Activated CD4-positive, alpha-beta memory T cell treated with anti-CD3 and anti-CD28 coated beads, Interleukin-2, amount 10 ng/mL, durations not matched to agents 7 days and 5 days (primary cell): ENCODE measurements at regions not wholly inside any gene's neighbourhood (a gene's known extent, or its start where the extent isn't known, plus 50 kb on each side); places are given as distances from the start of the nearest gene placed in this dataset.

Experiments
- CTCF ChIA-PET: fragments of 350-600 bp; sonication (Branson Sonifier 250); formaldehyde crosslinking; loops from one replicate; lab custom pipeline; 2021; ENCODE audit warnings: antibody characterized with exemption, inconsistent platforms; lab: Charles Lee
- POLR2A ChIA-PET: fragments of 350-600 bp; sonication (Branson Sonifier 250); formaldehyde crosslinking; loops from one replicate; lab custom pipeline; 2021; ENCODE audit warnings: antibody characterized with exemption; lab: Charles Lee
- DNase-seq: peaks from one replicate; pipeline ENCODE4 v3.0.0-alpha.2; 2020
- H3K27ac Mint-ChIP-seq: one replicate; pipeline ENCODE4 v1.8.0; 2021; ENCODE audit warnings: mild to moderate bottlenecking, mixed read lengths
- H3K27me3 Mint-ChIP-seq: one replicate; pipeline ENCODE4 v1.8.0; 2021; ENCODE audit warnings: mixed read lengths
- H3K36me3 Mint-ChIP-seq: one replicate; pipeline ENCODE4 v1.8.0; 2021; ENCODE audit warnings: low read depth, mixed read lengths
- H3K4me1 Mint-ChIP-seq: one replicate; pipeline ENCODE4 v1.8.0; 2021; ENCODE audit warnings: mixed read lengths
- H3K4me3 Mint-ChIP-seq: one replicate; pipeline ENCODE4 v1.8.0; 2021; ENCODE audit warnings: mild to moderate bottlenecking, mixed read lengths
- H3K9me3 Mint-ChIP-seq: one replicate; pipeline ENCODE4 v1.8.0; 2021; ENCODE audit warnings: mixed read lengths

- Mint-ChIP-seq H3K9me3 (peaks cover 4% of the 10 kb centered on the region), H3K27ac (no peak overlapping the region), H3K4me1 (peaks cover 10% of the 10 kb centered on the region), H3K36me3 (no peaks in the 10 kb centered on the region), H3K27me3 (peaks cover 2% of the 10 kb centered on the region), H3K4me3 (no peak overlapping the region)
- no peak for DNase-seq
- ChIA-PET CTCF (interaction anchor here (1.4 to 2.4 kb wide), 2 partner anchors 22 to 224 kb away, joined by 3 to 7 read pairs; no protein-coding TSS in a partner anchor), POLR2A (interaction anchor here (1.1 kb wide), 1 partner anchor 24 kb away, joined by 3 read pairs; no protein-coding TSS in a partner anchor)
These were observed 83.2 kb upstream of the WASF3 start for GRCh38 chr13:26474286-26474685.

- POLR2A ChIA-PET: interaction anchor here (0.9 to 1.1 kb wide), 2 partner anchors 23 to 289 kb away, joined by 3 read pairs; no protein-coding TSS in a partner anchor
- H3K4me3 Mint-ChIP-seq: no peak overlapping the region
- no peak for DNase-seq
- H3K27me3 Mint-ChIP-seq: peaks cover under 1% of the 10 kb centered on the region
- CTCF ChIA-PET: interaction anchor here (1.3 to 2.4 kb wide), 3 partner anchors 21 to 291 kb away, joined by 3 to 7 read pairs (median 5); no protein-coding TSS in a partner anchor
- H3K4me1 Mint-ChIP-seq: peaks cover 10% of the 10 kb centered on the region
- H3K9me3 Mint-ChIP-seq: peaks cover 4% of the 10 kb centered on the region
- H3K36me3 Mint-ChIP-seq: no peaks in the 10 kb centered on the region
- no peak overlapping the region for H3K27ac Mint-ChIP-seq
These were observed 82.0 kb upstream of the WASF3 start for GRCh38 chr13:26475176-26476110.

GRCh38 chr13:26476111-26476781 lies 81.2 kb upstream of the WASF3 start:
- CTCF ChIA-PET: interaction anchor here (0.6 to 2.4 kb wide), 3 partner anchors 222 to 292 kb away, joined by 3 to 7 read pairs (median 5); no protein-coding TSS in a partner anchor
- H3K9me3 Mint-ChIP-seq: peaks cover 4% of the 10 kb centered on the region
- peak; percentile 19 for DNase-seq
- no peaks in the 10 kb centered on the region for H3K27me3 Mint-ChIP-seq
- no peaks in the 10 kb centered on the region for H3K36me3 Mint-ChIP-seq
- POLR2A ChIA-PET: interaction anchor here (0.9 kb wide), 1 partner anchor 290 kb away, joined by 3 read pairs; no protein-coding TSS in a partner anchor
- no peak overlapping the region for H3K27ac Mint-ChIP-seq
- H3K4me1 Mint-ChIP-seq: peaks cover 10% of the 10 kb centered on the region
- H3K4me3 Mint-ChIP-seq: no peak overlapping the region

GRCh38 chr13:26476782-26477142 lies 80.7 kb upstream of the WASF3 start:
- Mint-ChIP-seq H3K4me3 (no peak overlapping the region), H3K27ac (no peak overlapping the region), H3K4me1 (peaks cover 10% of the 10 kb centered on the region), H3K36me3 (no peaks in the 10 kb centered on the region), H3K9me3 (peaks cover 4% of the 10 kb centered on the region), H3K27me3 (no peaks in the 10 kb centered on the region)
- ChIA-PET CTCF (interaction anchor here (0.6 to 2.4 kb wide), 3 partner anchors 222 to 292 kb away, joined by 3 to 7 read pairs (median 5); no protein-coding TSS in a partner anchor), POLR2A (interaction anchor here (0.9 kb wide), 1 partner anchor 290 kb away, joined by 3 read pairs; no protein-coding TSS in a partner anchor)
- no peak for DNase-seq

- Mint-ChIP-seq H3K4me3 (no peak overlapping the region), H3K36me3 (no peaks in the 10 kb centered on the region), H3K27ac (no peak overlapping the region), H3K9me3 (peaks cover 4% of the 10 kb centered on the region), H3K27me3 (no peaks in the 10 kb centered on the region), H3K4me1 (peaks cover 14% of the 10 kb centered on the region)
- POLR2A ChIA-PET: no interaction called here
- DNase-seq: no peak
- CTCF ChIA-PET: no interaction called here
These were observed 79.8 kb upstream of the WASF3 start for GRCh38 chr13:26477681-26478080.

- Mint-ChIP-seq H3K9me3 (no peaks in the 10 kb centered on the region), H3K27me3 (no peaks in the 10 kb centered on the region), H3K4me1 (peaks cover 19% of the 10 kb centered on the region), H3K4me3 (no peak overlapping the region), H3K36me3 (no peaks in the 10 kb centered on the region), H3K27ac (no peak overlapping the region)
- DNase-seq: no peak
- ChIA-PET CTCF (interaction anchor here (0.7 to 3.7 kb wide), 3 partner anchors 9 to 295 kb away, joined by 3 to 30 read pairs (median 5); no protein-coding TSS in a partner anchor), POLR2A (interaction anchor here (0.8 kb wide), 1 partner anchor 90 kb away, joined by 3 read pairs; no protein-coding TSS in a partner anchor)
These were observed 77.1 kb upstream of the WASF3 start for GRCh38 chr13:26480246-26480855.

- CTCF ChIA-PET: interaction anchor here (0.5 to 3.7 kb wide), 12 partner anchors 12 to 448 kb away, joined by 3 to 30 read pairs (median 4); no protein-coding TSS in a partner anchor
- no peaks in the 10 kb centered on the region for H3K36me3 Mint-ChIP-seq
- H3K4me1 Mint-ChIP-seq: peaks cover 8% of the 10 kb centered on the region
- POLR2A ChIA-PET: no interaction called here
- no peaks in the 10 kb centered on the region for H3K27me3 Mint-ChIP-seq
- H3K4me3 Mint-ChIP-seq: no peak overlapping the region
- H3K9me3 Mint-ChIP-seq: no peaks in the 10 kb centered on the region
- H3K27ac Mint-ChIP-seq: no peak overlapping the region
- peak; percentile 71 for DNase-seq
These were observed 74.9 kb upstream of the WASF3 start for GRCh38 chr13:26482451-26483197.

GRCh38 chr13:26483546-26483945 lies 73.9 kb upstream of the WASF3 start:
- DNase-seq: no peak
- ChIA-PET POLR2A (no interaction called here), CTCF (interaction anchor here (1.6 to 3.7 kb wide), 5 partner anchors 12 to 298 kb away, joined by 4 to 30 read pairs (median 15); no protein-coding TSS in a partner anchor)
- Mint-ChIP-seq H3K9me3 (no peaks in the 10 kb centered on the region), H3K36me3 (no peaks in the 10 kb centered on the region), H3K4me1 (peaks cover 8% of the 10 kb centered on the region), H3K27me3 (no peaks in the 10 kb centered on the region), H3K4me3 (no peak overlapping the region), H3K27ac (no peak overlapping the region)

GRCh38 chr13:26484196-26484595 lies 73.3 kb upstream of the WASF3 start:
- no peak overlapping the region for H3K4me3 Mint-ChIP-seq
- no peak for DNase-seq

GRCh38 chr13:26485288-26485687 lies 72.2 kb upstream of the WASF3 start:
- DNase-seq: no peak
- Mint-ChIP-seq H3K9me3 (no peaks in the 10 kb centered on the region), H3K27ac (no peak overlapping the region), H3K4me3 (no peak overlapping the region), H3K4me1 (peaks cover 8% of the 10 kb centered on the region), H3K27me3 (no peaks in the 10 kb centered on the region), H3K36me3 (no peaks in the 10 kb centered on the region)
- CTCF ChIA-PET: interaction anchor here (0.9 kb wide), 1 partner anchor 11 kb away, joined by 4 read pairs; no protein-coding TSS in a partner anchor
- POLR2A ChIA-PET: no interaction called here

More at GRCh38 chr13:26484196-26484595, 73.3 kb upstream of the WASF3 start:
- ChIA-PET POLR2A (no interaction called here), CTCF (interaction anchor here (2.5 to 3.7 kb wide), 2 partner anchors 214 to 299 kb away, joined by 20 to 30 read pairs; no protein-coding TSS in a partner anchor)
- Mint-ChIP-seq H3K27ac (no peak overlapping the region), H3K4me1 (peaks cover 8% of the 10 kb centered on the region), H3K36me3 (no peaks in the 10 kb centered on the region), H3K9me3 (no peaks in the 10 kb centered on the region), H3K27me3 (no peaks in the 10 kb centered on the region)

- DNase-seq: no peak
- Mint-ChIP-seq H3K36me3 (no peaks in the 10 kb centered on the region), H3K27me3 (peaks cover 2% of the 10 kb centered on the region), H3K9me3 (no peaks in the 10 kb centered on the region), H3K4me1 (peaks cover 8% of the 10 kb centered on the region), H3K27ac (no peak overlapping the region), H3K4me3 (no peak overlapping the region)
- CTCF ChIA-PET: interaction anchor here (0.9 kb wide), 1 partner anchor 11 kb away, joined by 4 read pairs; no protein-coding TSS in a partner anchor
- POLR2A ChIA-PET: no interaction called here
These were observed 71.7 kb upstream of the WASF3 start for GRCh38 chr13:26485786-26486185.
